AG09309 (cell line): ENCODE measurements at regions not wholly inside any gene's neighbourhood (a gene's known extent, or its start where the extent isn't known, plus 50 kb on each side); places are given as distances from the start of the nearest gene placed in this dataset.

Source experiments
- DNase-seq: peaks from one replicate; pipeline ENCODE4 v3.0.0-alpha.2; 2010; ENCODE audit warnings: low read depth
- H3K4me3 ChIP-seq: 2 replicates; pipeline ENCODE4 v1.5.1; 2011; ENCODE audit warnings: mild to moderate bottlenecking, low read depth, low read length, moderate library complexity; ENCODE audit not compliant: control insufficient read depth
- CTCF ChIP-seq: IDR thresholded peaks from 2 replicates; pipeline ENCODE4 v1.5.1; 2011; ENCODE audit warnings: mild to moderate bottlenecking, low read depth, low read length, inconsistent platforms; ENCODE audit not compliant: insufficient read depth, control insufficient read depth; ENCODE audit errors: missing control alignments

GRCh38 chr18:26655525-26656430 lies 107.4 kb upstream of the KCTD1 start:
- peak overlapping the region; percentile 53 for H3K4me3 ChIP-seq
- peak; percentile 17 for TF ChIP-seq CTCF
- DNase-seq: no peak

- TF ChIP-seq CTCF: no peak
- H3K4me3 ChIP-seq: no peak overlapping the region
- no peak for DNase-seq
Measured at GRCh38 chr18:26654616-26655524, 106.5 kb upstream of the KCTD1 start.

GRCh38 chr18:26653943-26654615 lies 105.7 kb upstream of the KCTD1 start:
- no peak overlapping the region for H3K4me3 ChIP-seq
- no peak for TF ChIP-seq CTCF
- DNase-seq: no peak

- no peak overlapping the region for H3K4me3 ChIP-seq
- TF ChIP-seq CTCF: no peak
- no peak for DNase-seq
Measured at GRCh38 chr18:26652501-26652900, 104.1 kb upstream of the KCTD1 start.

GRCh38 chr18:26650310-26651268 lies 102.2 kb upstream of the KCTD1 start:
- TF ChIP-seq CTCF: no peak
- DNase-seq: no peak
- no peak overlapping the region for H3K4me3 ChIP-seq

GRCh38 chr18:26649193-26649543 lies 100.8 kb upstream of the KCTD1 start:
- TF ChIP-seq CTCF: no peak
- no peak overlapping the region for H3K4me3 ChIP-seq
- no peak for DNase-seq
